Left lung (tissue), 4 donors: ENCODE measurements at regions not wholly inside any gene's neighbourhood (a gene's known extent, or its start where the extent isn't known, plus 50 kb on each side); places are given as distances from the start of the nearest gene placed in this dataset.
A peak's percentile ranks its signal among the peaks of the same experiment; 100 is the strongest.

Source experiments
- ATAC-seq: fragments of 200-7000 bp; cut with Tn5 transposase; one replicate; pipeline ENCODE4 v1.9.1; 2020; ENCODE audit warnings: moderate library complexity
- DNase-seq, 4 donors: peaks; one replicate each; pipeline ENCODE4 v3.0.0-alpha.2; 2013 to 2020
- H3K27ac ChIP-seq, 2 donors: fragments of 200-600 bp; sonication (generic) in 1 of 2; one replicate each; pipeline versions ENCODE4 v1.5.0 to v1.8.0; 2020 to 2021
- H3K27me3 ChIP-seq, 2 donors: fragments of 200-600 bp; sonication (generic) in 1 of 2; one replicate each; pipeline versions ENCODE4 v1.5.0 to v1.8.0; 2020 to 2021
- H3K36me3 ChIP-seq, 2 donors: fragments of 200-600 bp; sonication (generic) in 1 of 2; one replicate each; pipeline versions ENCODE4 v1.5.0 to v1.8.0; 2020 to 2021
- H3K4me1 ChIP-seq, 2 donors: fragments of 200-600 bp; one replicate each; pipeline ENCODE4 v1.8.0; 2021
- H3K4me3 ChIP-seq, 2 donors: fragments of 200-600 bp; sonication (generic) in 1 of 2; one replicate each; pipeline versions ENCODE4 v1.5.0 to v1.8.0; 2020 to 2021; ENCODE audit warnings: mild to moderate bottlenecking in 1 of 2
- H3K9me3 ChIP-seq, 2 donors: fragments of 200-600 bp; sonication (generic) in 1 of 2; one replicate each; pipeline versions ENCODE4 v1.5.0 to v1.8.0; 2020 to 2021
- intact Hi-C, 2 donors: fragments of 100-400 bp; cut with DNase I; formaldehyde crosslinking; loops; one replicate each; pipeline versions ENCODE4 v1.11.2 to v1.14.2; 2022
- TF ChIP-seq, protein P1 (sequence below), 2 donors: fragments of 200-600 bp; sonication (generic) in 1 of 2; IDR thresholded peaks; one replicate each; pipeline versions ENCODE4 v1.5.0 to v1.8.0; 2021; ENCODE audit warnings: antibody characterized with exemption in 2 of 2
- donor health status: DM: no; HTN: yes; CAD: no.
- donor health status: DM: no; HTN: no; CAD: no.

DNA sequence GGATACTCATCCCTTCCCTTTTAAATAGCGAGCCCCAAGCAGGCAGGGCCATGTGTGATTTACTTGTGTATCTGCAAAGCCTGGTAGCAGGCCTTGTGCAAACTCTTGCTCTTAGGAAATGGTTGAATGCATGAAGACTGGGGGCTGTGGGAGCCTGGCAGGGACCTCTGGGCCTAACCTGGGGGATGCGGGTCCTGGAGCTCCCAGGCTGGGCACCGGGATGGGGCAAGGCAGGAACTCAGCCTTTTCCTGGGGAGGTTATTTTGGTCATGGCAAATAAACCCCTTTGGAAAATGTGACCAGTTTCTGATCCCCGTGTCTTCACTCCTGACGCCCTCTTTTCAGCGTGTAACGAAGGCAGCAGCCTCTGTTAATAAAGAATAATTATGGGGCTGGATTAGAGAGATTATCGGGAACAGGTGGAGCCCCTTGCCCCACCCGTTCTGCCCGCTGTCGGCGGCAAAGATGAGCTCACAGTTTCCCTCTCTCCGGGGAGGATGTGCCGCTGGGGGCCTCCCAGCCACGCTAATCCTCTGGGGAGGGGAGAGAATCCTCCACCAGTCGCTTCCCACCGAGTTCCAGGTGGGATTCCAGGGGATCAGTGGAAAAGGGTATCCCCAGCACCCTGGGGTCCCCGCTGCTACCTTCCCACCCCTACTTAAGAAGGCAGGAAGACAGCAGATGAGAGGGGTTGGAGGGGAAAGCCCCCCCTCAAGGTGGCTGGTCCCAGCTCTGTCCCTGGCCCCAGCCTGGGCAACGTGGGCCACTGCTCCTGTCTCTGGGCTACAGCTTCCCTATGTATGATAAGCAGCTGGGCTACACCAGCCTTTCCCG, 69.7 kb upstream of the WNT4 start:
- DNase-seq (peak in 1 of 4 donors; percentile 18), ATAC-seq (no peak)
- intact Hi-C loops = no loop called here
- Histone ChIP-seq H3K4me3 (no peak overlapping the region), H3K27ac (no peak overlapping the region), H3K27me3 (peaks cover 29 to 85% of the 10 kb centered on the region in 2 donors), H3K4me1 (no peaks in the 10 kb centered on the region), H3K36me3 (no peaks in the 10 kb centered on the region), H3K9me3 (no peaks in the 10 kb centered on the region)
- TF ChIP-seq, protein P1, sequence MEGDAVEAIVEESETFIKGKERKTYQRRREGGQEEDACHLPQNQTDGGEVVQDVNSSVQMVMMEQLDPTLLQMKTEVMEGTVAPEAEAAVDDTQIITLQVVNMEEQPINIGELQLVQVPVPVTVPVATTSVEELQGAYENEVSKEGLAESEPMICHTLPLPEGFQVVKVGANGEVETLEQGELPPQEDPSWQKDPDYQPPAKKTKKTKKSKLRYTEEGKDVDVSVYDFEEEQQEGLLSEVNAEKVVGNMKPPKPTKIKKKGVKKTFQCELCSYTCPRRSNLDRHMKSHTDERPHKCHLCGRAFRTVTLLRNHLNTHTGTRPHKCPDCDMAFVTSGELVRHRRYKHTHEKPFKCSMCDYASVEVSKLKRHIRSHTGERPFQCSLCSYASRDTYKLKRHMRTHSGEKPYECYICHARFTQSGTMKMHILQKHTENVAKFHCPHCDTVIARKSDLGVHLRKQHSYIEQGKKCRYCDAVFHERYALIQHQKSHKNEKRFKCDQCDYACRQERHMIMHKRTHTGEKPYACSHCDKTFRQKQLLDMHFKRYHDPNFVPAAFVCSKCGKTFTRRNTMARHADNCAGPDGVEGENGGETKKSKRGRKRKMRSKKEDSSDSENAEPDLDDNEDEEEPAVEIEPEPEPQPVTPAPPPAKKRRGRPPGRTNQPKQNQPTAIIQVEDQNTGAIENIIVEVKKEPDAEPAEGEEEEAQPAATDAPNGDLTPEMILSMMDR (IDR thresholded peaks at IDR 0.05) = no peak

DNA sequence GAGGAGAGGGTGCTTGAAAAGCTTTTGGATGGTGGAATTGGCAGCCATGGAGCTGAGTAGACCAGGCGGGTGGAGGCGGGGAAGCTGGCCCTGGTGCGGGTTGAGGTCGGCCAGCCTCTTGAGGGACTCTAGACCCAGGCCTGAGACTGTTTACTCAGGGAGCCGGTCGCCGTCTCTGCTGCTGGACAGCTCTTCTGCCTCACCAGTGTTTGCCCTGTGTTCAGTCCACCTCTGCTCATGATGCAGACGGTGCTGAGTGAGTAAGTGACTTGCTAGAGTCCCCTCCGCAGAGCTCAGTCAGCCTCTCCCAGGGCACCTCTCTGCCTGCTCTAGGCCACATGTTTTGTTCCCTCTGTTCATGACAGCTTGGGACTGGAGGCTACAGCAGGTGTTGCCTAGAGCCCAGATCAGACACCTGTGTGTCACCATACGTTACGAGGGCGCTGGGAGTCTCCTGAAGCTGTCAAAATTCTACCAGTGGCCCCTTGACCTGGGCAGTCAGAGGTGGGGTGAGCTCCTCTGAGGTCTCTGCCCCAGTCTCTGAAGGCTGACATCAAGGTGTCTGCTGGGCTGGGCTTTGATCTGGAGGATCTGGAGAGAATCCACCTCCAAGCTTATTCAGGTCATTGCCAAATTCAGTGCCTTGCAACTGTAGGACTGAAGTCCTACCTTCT, 73.5 kb upstream of the WNT4 start:
- H3K9me3 ChIP-seq = no peaks in the 10 kb centered on the region
- TF ChIP-seq, protein P1 (IDR thresholded peaks at IDR 0.05) = no peak
- no peaks in the 10 kb centered on the region for H3K4me1 ChIP-seq
- H3K36me3 ChIP-seq = no peaks in the 10 kb centered on the region
- no peak overlapping the region for H3K4me3 ChIP-seq
- peak in 1 of 4 donors; percentile 79 for DNase-seq
- H3K27me3 ChIP-seq = peaks cover 12 to 48% of the 10 kb centered on the region in 2 donors
- no peak overlapping the region for H3K27ac ChIP-seq
- ATAC-seq = peak; percentile 97
- intact Hi-C loops = no loop called here

DNA sequence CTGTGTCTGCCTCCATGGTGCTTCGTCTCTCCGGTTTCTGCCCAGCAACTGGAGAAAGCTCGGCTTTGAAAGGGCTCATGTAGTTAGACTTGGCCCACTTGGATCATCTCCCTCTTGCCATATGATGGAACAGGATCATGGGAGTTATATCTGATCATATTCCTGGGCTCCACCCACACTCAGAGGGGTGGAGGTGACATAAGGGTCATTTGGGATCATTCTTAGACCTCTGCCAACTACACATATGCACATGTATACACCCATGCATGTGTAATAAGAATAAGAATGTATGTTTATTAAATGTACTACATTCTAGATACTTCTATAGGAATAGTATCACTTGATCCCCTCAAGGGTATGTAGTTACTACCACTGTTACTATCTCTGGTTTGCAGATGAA, 74.1 kb upstream of the WNT4 start:
- Histone ChIP-seq H3K27me3 (peaks cover 12 to 42% of the 10 kb centered on the region in 2 donors), H3K27ac (no peak overlapping the region), H3K4me3 (no peak overlapping the region), H3K36me3 (no peaks in the 10 kb centered on the region), H3K9me3 (no peaks in the 10 kb centered on the region), H3K4me1 (no peaks in the 10 kb centered on the region)
- ATAC-seq (no peak), DNase-seq (no peak)
- TF ChIP-seq, protein P1 (IDR thresholded peaks at IDR 0.05) = no peak
- intact Hi-C loops = no loop called here

DNA sequence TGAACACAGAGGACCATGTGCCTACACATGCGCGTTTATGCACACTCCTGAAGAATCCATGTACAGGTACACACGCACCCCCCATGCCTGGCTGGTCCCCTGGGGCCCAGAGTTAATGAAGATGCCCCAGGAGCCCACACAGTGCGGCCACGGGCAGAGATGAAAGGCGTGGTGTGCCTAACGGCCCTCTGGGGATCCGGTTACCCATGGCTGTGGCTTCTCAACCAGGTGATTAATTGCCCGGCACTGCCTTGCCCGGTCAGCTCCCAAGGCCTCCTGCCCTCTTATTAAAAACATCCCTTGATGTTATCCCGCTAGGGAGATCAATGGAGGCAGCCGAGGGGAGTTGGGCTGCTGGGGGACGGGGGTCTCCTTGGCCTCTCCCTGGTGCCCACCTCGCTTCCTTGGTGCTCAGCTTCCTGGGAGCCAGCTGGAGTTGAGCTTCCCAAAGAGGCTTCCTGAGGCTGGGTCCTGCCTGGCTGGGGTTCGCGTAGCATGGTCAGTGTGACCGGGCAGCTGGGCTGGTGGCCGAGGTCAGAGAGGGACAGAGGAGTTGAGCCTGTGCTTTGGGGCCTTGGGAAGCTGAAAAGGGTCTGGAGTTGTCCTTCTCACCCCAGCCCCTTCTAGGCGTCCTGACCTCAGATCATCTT, 75.0 kb upstream of the WNT4 start:
- TF ChIP-seq, protein P1 (IDR thresholded peaks at IDR 0.05) = no peak
- Histone ChIP-seq H3K4me3 (no peak overlapping the region), H3K4me1 (no peaks in the 10 kb centered on the region), H3K9me3 (no peaks in the 10 kb centered on the region), H3K27ac (no peak overlapping the region), H3K36me3 (no peaks in the 10 kb centered on the region), H3K27me3 (peaks cover 9 to 32% of the 10 kb centered on the region in 2 donors)
- no peak for ATAC-seq
- intact Hi-C loops = no loop called here
- peak in 1 of 4 donors; percentile 13 for DNase-seq
